ENCODE measurements at regions not wholly inside any gene's neighbourhood (a gene's known extent, or its start where the extent isn't known, plus 50 kb on each side); places are given as distances from the start of the nearest gene placed in this dataset.
A peak's percentile ranks its signal among the peaks of the same experiment; 100 is the strongest.

DNA sequence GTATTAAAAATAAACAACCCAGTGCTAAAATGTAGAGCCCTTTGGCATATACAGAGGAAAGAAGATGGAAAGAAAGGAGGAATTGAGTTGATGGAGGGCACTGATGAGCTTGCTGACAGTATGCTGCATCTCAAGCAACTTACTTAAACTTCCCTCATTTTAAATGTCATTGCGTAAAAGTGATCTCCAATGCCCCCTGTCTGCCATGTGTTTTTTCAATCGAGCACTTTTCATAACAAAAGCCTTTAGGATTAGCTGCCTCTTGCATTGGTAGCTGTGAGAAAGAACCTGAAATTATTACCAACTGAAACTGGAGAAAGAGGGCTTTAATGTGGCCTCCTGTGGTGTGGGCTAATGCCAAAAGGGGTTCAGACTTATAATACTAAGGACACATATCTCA lies 541.6 kb downstream of the SUCLA2 start:
- Histone ChIP-seq H3K27ac (ENCODE audit: insufficient read length, low read depth, low read length) (no peak overlapping the region), H2AFZ (ENCODE audit: low read length) (no peak overlapping the region), H4K5ac (ENCODE audit: insufficient read length, low read depth, low read length) (no peak overlapping the region), H3K23me2 (ENCODE audit: insufficient read length, low read depth, low read length, poor library complexity, severe bottlenecking) (no peaks in the 10 kb centered on the region), H3K27me3 (ENCODE audit: insufficient read depth, low read length) (no peaks in the 10 kb centered on the region), H3K23ac (ENCODE audit: insufficient read length, low read depth, low read length) (no peak overlapping the region), H4K8ac (replicated peaks; ENCODE audit: insufficient read length, low read depth, low read length) (no peak overlapping the region), H3K4me2 (ENCODE audit: insufficient read depth, insufficient read length, low read length) (no peak overlapping the region), H3K9me3 (ENCODE audit: control insufficient read depth, low read depth, low read length) (no peaks in the 10 kb centered on the region), H4K91ac (ENCODE audit: insufficient read length, low read depth, low read length) (no peak overlapping the region), H2AK5ac (ENCODE audit: insufficient read length, low read length) (no peak overlapping the region), H2BK20ac (ENCODE audit: low read depth, low read length, poor library complexity, severe bottlenecking) (no peak overlapping the region), H3K9ac (ENCODE audit: extremely low read depth, insufficient read length, low read length) (no peak overlapping the region), H3K14ac (ENCODE audit: insufficient read depth, low read length) (no peak overlapping the region), H3T11ph (ENCODE audit: low read length) (no peak overlapping the region), H3K56ac (ENCODE audit: insufficient read length, low read depth, low read length) (no peak overlapping the region), H2BK120ac (ENCODE audit: low read depth, low read length, poor library complexity, severe bottlenecking) (no peak overlapping the region), H3K79me2 (ENCODE audit: insufficient read depth, low read length) (no peaks in the 10 kb centered on the region), H2BK5ac (ENCODE audit: insufficient read length, low read length) (no peak overlapping the region), H2BK15ac (ENCODE audit: low read depth, low read length) (no peak overlapping the region), H4K20me1 (ENCODE audit: control insufficient read depth, insufficient read depth, insufficient read length) (no peaks in the 10 kb centered on the region), H3K4ac (ENCODE audit: low read depth, low read length) (no peak overlapping the region), H3K18ac (ENCODE audit: insufficient read length, low read depth, low read length) (no peak overlapping the region), H3K4me1 (ENCODE audit: insufficient read depth, low read length) (peaks cover 6% of the 10 kb centered on the region; the same call in 1 of the 2 replicates), H2BK12ac (ENCODE audit: insufficient read length, low read depth, low read length) (no peak overlapping the region), H3K79me1 (ENCODE audit: insufficient read depth, low read depth, low read length, poor library complexity, severe bottlenecking) (no peaks in the 10 kb centered on the region)
- no peak for DNase-seq
- WGBS (ENCODE audit: extremely low coverage, insufficient read length, low lambda C conversion rate) = no CpG with 5 or more reads among the region's 2 CpGs
- H3K36me3 Mint-ChIP-seq (ENCODE audit: insufficient read depth in 1 of 3, low read depth in 3 of 3) = peaks cover 0 to 4% (median 0%) of the 10 kb centered on the region in 3 experiments; a peak in 1 of 7 replicates
- H3K4me1 Mint-ChIP-seq = peaks cover 29 to 31% of the 10 kb centered on the region in 2 experiments
- no peaks in the 10 kb centered on the region for H3K27me3 Mint-ChIP-seq (ENCODE audit: low read depth)
- no peak overlapping the region for H3K4me3 Mint-ChIP-seq
- peak; percentile 62 for TF ChIP-seq CTCF (conservative IDR thresholded peaks at IDR 0.05)
- H3K27ac Mint-ChIP-seq = peak overlapping the region in 1 of 3 experiments; percentile 38; a peak in 2 of 7 replicates
- H3K9me3 Mint-ChIP-seq = peaks cover 0 to 3% of the 10 kb centered on the region in 2 experiments; a peak in 2 of 5 replicates

All from H9 (cell line).